HEK293 (cell line): ENCODE measurements at regions not wholly inside any gene's neighbourhood (a gene's known extent, or its start where the extent isn't known, plus 50 kb on each side); places are given as distances from the start of the nearest gene placed in this dataset.

Experiments
- CTCF ChIP-seq: fragments of 450-650 bp; formaldehyde crosslinking; IDR thresholded peaks from 2 replicates; pipeline ENCODE4 v1.5.1; 2016; ENCODE audit warnings: missing biosample characterization, missing genetic modification characterization
- ELK4 ChIP-seq: IDR thresholded peaks from 2 replicates; pipeline ENCODE4 v1.6.1; 2011; ENCODE audit warnings: mild to moderate bottlenecking, low read depth, low read length, borderline replicate concordance
- HOXA7 ChIP-seq: sonication (generic); formaldehyde crosslinking; IDR thresholded peaks from 2 replicates; pipeline ENCODE4 v1.8.1; 2022; ENCODE audit warnings: missing genetic modification reagents, borderline replicate concordance
- YY1 ChIP-seq: fragments of 450-650 bp; formaldehyde crosslinking; IDR thresholded peaks from 2 replicates; pipeline ENCODE4 v1.5.1; 2018; ENCODE audit warnings: missing biosample characterization, missing genetic modification characterization
- ZNF121 ChIP-seq: fragments of 450-650 bp; formaldehyde crosslinking; IDR thresholded peaks from 2 replicates; pipeline ENCODE4 v1.5.1; 2016; ENCODE audit warnings: missing biosample characterization, missing genetic modification characterization
- ZNF23 ChIP-seq: fragments of 450-650 bp; formaldehyde crosslinking; IDR thresholded peaks from 2 replicates; pipeline ENCODE4 v1.5.1; 2016; ENCODE audit warnings: missing biosample characterization, missing genetic modification characterization, borderline replicate concordance
- ZNF324 ChIP-seq: fragments of 450-650 bp; formaldehyde crosslinking; IDR thresholded peaks from 2 replicates; pipeline ENCODE4 v1.5.1; 2016; ENCODE audit warnings: missing biosample characterization, missing genetic modification characterization
- ZNF335 ChIP-seq: fragments of 450-650 bp; formaldehyde crosslinking; conservative IDR thresholded peaks from 2 replicates; pipeline ENCODE4 v1.5.1; 2016; ENCODE audit warnings: missing biosample characterization, missing genetic modification characterization
- ZNF501 ChIP-seq: fragments of 450-650 bp; formaldehyde crosslinking; IDR thresholded peaks from 2 replicates; pipeline ENCODE4 v1.5.1; 2016; ENCODE audit warnings: missing biosample characterization, missing genetic modification characterization
- ZNF624 ChIP-seq: fragments of 450-650 bp; formaldehyde crosslinking; IDR thresholded peaks from 2 replicates; pipeline ENCODE4 v1.5.1; 2017; ENCODE audit warnings: missing biosample characterization, missing genetic modification characterization
- ZNF777 ChIP-seq: fragments of 450-650 bp; formaldehyde crosslinking; IDR thresholded peaks from 2 replicates; pipeline ENCODE4 v1.5.1; 2017; ENCODE audit warnings: missing biosample characterization, missing genetic modification characterization, borderline replicate concordance
- TF ChIP-seq, protein P1 (sequence below): fragments of 450-650 bp; formaldehyde crosslinking; IDR thresholded peaks from 2 replicates; pipeline ENCODE4 v1.5.1; 2016; ENCODE audit warnings: missing biosample characterization, missing genetic modification characterization
- TF ChIP-seq, protein P2 (sequence below): fragments of 450-650 bp; IDR thresholded peaks from 2 replicates; pipeline ENCODE4 v1.5.1; 2018; ENCODE audit warnings: missing biosample characterization, mild to moderate bottlenecking, missing genetic modification characterization

- no peak for TF ChIP-seq CTCF (tag by site-specific recombination)
- TF ChIP-seq, protein P1, sequence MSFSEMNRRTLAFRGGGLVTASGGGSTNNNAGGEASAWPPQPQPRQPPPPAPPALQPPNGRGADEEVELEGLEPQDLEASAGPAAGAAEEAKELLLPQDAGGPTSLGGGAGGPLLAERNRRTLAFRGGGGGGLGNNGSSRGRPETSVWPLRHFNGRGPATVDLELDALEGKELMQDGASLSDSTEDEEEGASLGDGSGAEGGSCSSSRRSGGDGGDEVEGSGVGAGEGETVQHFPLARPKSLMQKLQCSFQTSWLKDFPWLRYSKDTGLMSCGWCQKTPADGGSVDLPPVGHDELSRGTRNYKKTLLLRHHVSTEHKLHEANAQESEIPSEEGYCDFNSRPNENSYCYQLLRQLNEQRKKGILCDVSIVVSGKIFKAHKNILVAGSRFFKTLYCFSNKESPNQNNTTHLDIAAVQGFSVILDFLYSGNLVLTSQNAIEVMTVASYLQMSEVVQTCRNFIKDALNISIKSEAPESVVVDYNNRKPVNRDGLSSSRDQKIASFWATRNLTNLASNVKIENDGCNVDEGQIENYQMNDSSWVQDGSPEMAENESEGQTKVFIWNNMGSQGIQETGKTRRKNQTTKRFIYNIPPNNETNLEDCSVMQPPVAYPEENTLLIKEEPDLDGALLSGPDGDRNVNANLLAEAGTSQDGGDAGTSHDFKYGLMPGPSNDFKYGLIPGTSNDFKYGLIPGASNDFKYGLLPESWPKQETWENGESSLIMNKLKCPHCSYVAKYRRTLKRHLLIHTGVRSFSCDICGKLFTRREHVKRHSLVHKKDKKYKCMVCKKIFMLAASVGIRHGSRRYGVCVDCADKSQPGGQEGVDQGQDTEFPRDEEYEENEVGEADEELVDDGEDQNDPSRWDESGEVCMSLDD (tag by site-specific recombination): no peak
- no peak for TF ChIP-seq ZNF324 (tag by site-specific recombination)
- TF ChIP-seq ZNF335: no peak
- TF ChIP-seq ZNF501 (tag by site-specific recombination): no peak
- no peak for TF ChIP-seq ELK4
- TF ChIP-seq YY1 (tag by site-specific recombination): no peak
- TF ChIP-seq HOXA7: no peak
- no peak for TF ChIP-seq ZNF777 (tag by site-specific recombination)
- TF ChIP-seq ZNF121 (tag by site-specific recombination): no peak
- no peak for TF ChIP-seq ZNF624 (tag by site-specific recombination)
- TF ChIP-seq ZNF23 (tag by site-specific recombination): no peak
- TF ChIP-seq, protein P2, sequence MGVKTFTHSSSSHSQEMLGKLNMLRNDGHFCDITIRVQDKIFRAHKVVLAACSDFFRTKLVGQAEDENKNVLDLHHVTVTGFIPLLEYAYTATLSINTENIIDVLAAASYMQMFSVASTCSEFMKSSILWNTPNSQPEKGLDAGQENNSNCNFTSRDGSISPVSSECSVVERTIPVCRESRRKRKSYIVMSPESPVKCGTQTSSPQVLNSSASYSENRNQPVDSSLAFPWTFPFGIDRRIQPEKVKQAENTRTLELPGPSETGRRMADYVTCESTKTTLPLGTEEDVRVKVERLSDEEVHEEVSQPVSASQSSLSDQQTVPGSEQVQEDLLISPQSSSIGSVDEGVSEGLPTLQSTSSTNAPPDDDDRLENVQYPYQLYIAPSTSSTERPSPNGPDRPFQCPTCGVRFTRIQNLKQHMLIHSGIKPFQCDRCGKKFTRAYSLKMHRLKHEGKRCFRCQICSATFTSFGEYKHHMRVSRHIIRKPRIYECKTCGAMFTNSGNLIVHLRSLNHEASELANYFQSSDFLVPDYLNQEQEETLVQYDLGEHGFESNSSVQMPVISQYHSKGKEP (tag by site-specific recombination): no peak
These were observed 227.6 kb downstream of the ZPLD1 start for GRCh38 chr3:102662498-102662772.
